IPS-15b (cell line): ENCODE measurements at regions not wholly inside any gene's neighbourhood (a gene's known extent, or its start where the extent isn't known, plus 50 kb on each side); places are given as distances from the start of the nearest gene placed in this dataset.
"Not testable (repeated sequence)": the region's sequence is repeated elsewhere in the genome, so short reads cannot be mapped to it uniquely, and the experiment has no call there.

ENCODE experiments used
- H3K27me3 ChIP-seq: one replicate; pipeline ENCODE4 v1.6.1; 2013; ENCODE audit warnings: low read length; ENCODE audit not compliant: control insufficient read depth, insufficient read depth
- H3K36me3 ChIP-seq: one replicate; pipeline ENCODE4 v1.6.1; 2013; ENCODE audit warnings: low read length; ENCODE audit not compliant: control insufficient read depth, insufficient read depth
- H3K4me1 ChIP-seq: one replicate; pipeline ENCODE4 v1.6.1; 2013; ENCODE audit warnings: mild to moderate bottlenecking, low read length; ENCODE audit not compliant: control insufficient read depth, insufficient read depth
- H3K4me3 ChIP-seq: one replicate; pipeline ENCODE4 v1.5.1; 2013; ENCODE audit warnings: low read depth, low read length
- H3K9ac ChIP-seq: one replicate; pipeline ENCODE4 v1.6.1; 2013; ENCODE audit warnings: low read depth, mild to moderate bottlenecking, low read length
- H3K9me3 ChIP-seq: one replicate; pipeline ENCODE4 v1.6.1; 2013; ENCODE audit warnings: mild to moderate bottlenecking, low read length; ENCODE audit not compliant: control insufficient read depth, insufficient read depth

- no peaks in the 10 kb centered on the region for H3K4me1 ChIP-seq
- H3K9ac ChIP-seq: no peak overlapping the region
- no peaks in the 10 kb centered on the region for H3K9me3 ChIP-seq
- no peak overlapping the region for H3K4me3 ChIP-seq
- peaks cover 2% of the 10 kb centered on the region for H3K36me3 ChIP-seq
- H3K27me3 ChIP-seq: no peaks in the 10 kb centered on the region
These were observed 193.4 kb downstream of the BARX2 start for GRCh38 chr11:129569007-129569406.

GRCh38 chr11:129572667-129573066 is 197.0 kb downstream of the BARX2 start:
- H3K9ac ChIP-seq, H3K27me3 ChIP-seq, H3K9me3 ChIP-seq, H3K4me1 ChIP-seq, H3K36me3 ChIP-seq, H3K4me3 ChIP-seq: not testable (repeated sequence)

- Histone ChIP-seq H3K36me3 (peaks cover 2% of the 10 kb centered on the region), H3K4me1 (no peaks in the 10 kb centered on the region), H3K9ac (no peak overlapping the region), H3K9me3 (no peaks in the 10 kb centered on the region), H3K4me3 (no peak overlapping the region), H3K27me3 (no peaks in the 10 kb centered on the region)
These were observed 197.5 kb downstream of the BARX2 start for GRCh38 chr11:129573161-129573560.

GRCh38 chr11:129574431-129574830 is 198.8 kb downstream of the BARX2 start:
- Histone ChIP-seq H3K27me3 (no peaks in the 10 kb centered on the region), H3K4me3 (no peak overlapping the region), H3K4me1 (no peaks in the 10 kb centered on the region), H3K36me3 (no peaks in the 10 kb centered on the region), H3K9me3 (no peaks in the 10 kb centered on the region), H3K9ac (no peak overlapping the region)

GRCh38 chr11:129576652-129577051 is 201.0 kb downstream of the BARX2 start:
- no peaks in the 10 kb centered on the region for H3K9me3 ChIP-seq
- H3K27me3 ChIP-seq: no peaks in the 10 kb centered on the region
- H3K4me3 ChIP-seq: no peak overlapping the region
- no peaks in the 10 kb centered on the region for H3K4me1 ChIP-seq
- no peak overlapping the region for H3K9ac ChIP-seq
- no peaks in the 10 kb centered on the region for H3K36me3 ChIP-seq

GRCh38 chr11:129578006-129578405 is 202.4 kb downstream of the BARX2 start:
- H3K36me3 ChIP-seq: no peaks in the 10 kb centered on the region
- H3K27me3 ChIP-seq: no peaks in the 10 kb centered on the region
- H3K4me1 ChIP-seq: no peaks in the 10 kb centered on the region
- no peak overlapping the region for H3K4me3 ChIP-seq
- H3K9ac ChIP-seq: no peak overlapping the region
- H3K9me3 ChIP-seq: no peaks in the 10 kb centered on the region

- no peak overlapping the region for H3K4me3 ChIP-seq
- H3K36me3 ChIP-seq: no peaks in the 10 kb centered on the region
- H3K4me1 ChIP-seq: no peaks in the 10 kb centered on the region
- H3K9me3 ChIP-seq: no peaks in the 10 kb centered on the region
- H3K9ac ChIP-seq: no peak overlapping the region
- no peaks in the 10 kb centered on the region for H3K27me3 ChIP-seq
These were observed 204.6 kb downstream of the BARX2 start for GRCh38 chr11:129580278-129580677.

GRCh38 chr11:129584316-129584715 is 208.7 kb downstream of the BARX2 start:
- H3K36me3 ChIP-seq: no peaks in the 10 kb centered on the region
- no peaks in the 10 kb centered on the region for H3K4me1 ChIP-seq
- H3K9ac ChIP-seq: no peak overlapping the region
- H3K4me3 ChIP-seq: no peak overlapping the region
- no peaks in the 10 kb centered on the region for H3K27me3 ChIP-seq
- no peaks in the 10 kb centered on the region for H3K9me3 ChIP-seq

GRCh38 chr11:129589190-129589860 is 213.7 kb downstream of the BARX2 start:
- Histone ChIP-seq H3K4me3 (no peak overlapping the region), H3K36me3 (no peaks in the 10 kb centered on the region), H3K9ac (no peak overlapping the region), H3K4me1 (peaks cover 8% of the 10 kb centered on the region), H3K9me3 (no peaks in the 10 kb centered on the region), H3K27me3 (no peaks in the 10 kb centered on the region)

- no peak overlapping the region for H3K9ac ChIP-seq
- no peaks in the 10 kb centered on the region for H3K9me3 ChIP-seq
- no peaks in the 10 kb centered on the region for H3K36me3 ChIP-seq
- H3K4me3 ChIP-seq: no peak overlapping the region
- no peaks in the 10 kb centered on the region for H3K27me3 ChIP-seq
- peaks cover 8% of the 10 kb centered on the region for H3K4me1 ChIP-seq
These were observed 214.5 kb downstream of the BARX2 start for GRCh38 chr11:129590030-129590752.

- Histone ChIP-seq H3K9me3 (no peaks in the 10 kb centered on the region), H3K9ac (no peak overlapping the region)
These were observed 215.3 kb downstream of the BARX2 start for GRCh38 chr11:129590753-129591475.

GRCh38 chr11:129591527-129591926 is 215.9 kb downstream of the BARX2 start:
- Histone ChIP-seq H3K4me1 (peaks cover 8% of the 10 kb centered on the region), H3K9ac (no peak overlapping the region), H3K27me3 (no peaks in the 10 kb centered on the region), H3K4me3 (no peak overlapping the region), H3K9me3 (no peaks in the 10 kb centered on the region), H3K36me3 (no peaks in the 10 kb centered on the region)

More at GRCh38 chr11:129590753-129591475, 215.3 kb downstream of the BARX2 start:
- Histone ChIP-seq H3K4me3 (peak overlapping the region; percentile 1), H3K27me3 (no peaks in the 10 kb centered on the region), H3K36me3 (no peaks in the 10 kb centered on the region), H3K4me1 (peaks cover 8% of the 10 kb centered on the region)
